ENCODE measurements at regions not wholly inside any gene's neighbourhood (a gene's known extent, or its start where the extent isn't known, plus 50 kb on each side); places are given as distances from the start of the nearest gene placed in this dataset.

DNA sequence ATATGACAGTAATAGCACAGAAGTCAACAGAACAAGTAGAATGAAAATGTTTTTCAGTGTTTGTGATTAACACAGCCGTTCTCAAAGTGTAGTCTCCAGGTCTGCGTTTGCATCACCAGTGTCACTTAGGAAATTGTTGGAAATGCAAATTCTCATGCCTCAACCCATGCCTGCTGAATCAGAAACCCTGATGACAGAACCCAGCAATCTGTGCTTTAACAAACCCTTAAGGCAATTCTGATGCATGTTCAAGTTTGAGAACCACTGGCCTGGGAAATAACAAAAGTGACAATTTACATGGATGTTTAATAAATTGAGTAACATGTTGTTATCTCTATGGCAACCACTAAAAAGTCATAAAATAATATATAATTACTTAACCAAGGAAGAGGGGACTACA lies 103.1 kb upstream of the ATP11B start:
- dilution Hi-C loops (cut with HindIII; ENCODE audit: low sequenced_read_pairs, unreplicated experiment) = no loop called here
- H4K5ac ChIP-seq (ENCODE audit: low read depth, low read length) = no peak overlapping the region
- no peak overlapping the region for H3K18ac ChIP-seq (ENCODE audit: low read depth, low read length)
- H3K14ac ChIP-seq (replicated peaks; ENCODE audit: low read depth, low read length) = no peak overlapping the region
- WGBS, 2 experiments (ENCODE audit: extremely low coverage in 2 of 2, insufficient read length in 1 of 2) = 41% methylated on average over 2 of the region's 2 CpGs; no CpG with 5 or more reads in 1 of the 2 experiments
- no peak overlapping the region for H3K9ac ChIP-seq (ENCODE audit: low read depth, low read length)
- H4K8ac ChIP-seq (ENCODE audit: low read depth in 2 of 2, low read length in 2 of 2) = no peak overlapping the region
- no peak overlapping the region for H3K23ac ChIP-seq (ENCODE audit: low read depth, low read length)
- BruUV-seq (replicated peaks) = no TSS peak
- H3K4me2 ChIP-seq (ENCODE audit: low read depth, low read length) = no peak overlapping the region
- H3K36me3 ChIP-seq (ENCODE audit: control insufficient read depth, insufficient read depth, low read length) = no peaks in the 10 kb centered on the region
- intact Hi-C loops (cut with micrococcal nuclease) = no loop called here
- no peak overlapping the region for H3K56ac ChIP-seq (ENCODE audit: extremely low read depth, insufficient read depth, low read length)
- no peak overlapping the region for H4K91ac ChIP-seq (ENCODE audit: insufficient read depth, low read depth, low read length)
- H3K79me1 ChIP-seq (ENCODE audit: low read depth in 1 of 2, low read length in 2 of 2) = no peaks in the 10 kb centered on the region
- H3K4ac ChIP-seq (ENCODE audit: low read depth, low read length) = no peak overlapping the region
- no peak overlapping the region for H2BK20ac ChIP-seq (ENCODE audit: low read depth, low read length)
- no peaks in the 10 kb centered on the region for H3K4me1 ChIP-seq (ENCODE audit: control insufficient read depth, insufficient read depth, low read length)
- no peaks in the 10 kb centered on the region for H3K9me3 ChIP-seq (ENCODE audit: control insufficient read depth, insufficient read depth, low read length)
- POLR2A ChIA-PET (ENCODE audit: unreplicated experiment) = no interaction called here
- H3K27me3 ChIP-seq (ENCODE audit: control insufficient read depth, insufficient read depth, low read length) = peaks cover 3% of the 10 kb centered on the region
- H2BK15ac ChIP-seq (ENCODE audit: low read depth, low read length) = no peak overlapping the region
- no peak overlapping the region for H2AK9ac ChIP-seq (replicated peaks; ENCODE audit: low read depth, low read length, poor library complexity)
- ATAC-seq (ENCODE audit: low read depth) (no peak), DNase-seq (no peak)
- H2BK5ac ChIP-seq (ENCODE audit: low read depth, low read length, poor library complexity, severe bottlenecking) = no peak overlapping the region
- in situ Hi-C loops (cut with MboI; ENCODE audit: low sequenced_read_pairs) = no loop called here
- no peak overlapping the region for H2AFZ ChIP-seq (replicated peaks; ENCODE audit: low read length, poor library complexity)
- no peak overlapping the region for H2BK120ac ChIP-seq (ENCODE audit: low read depth, low read length)
- H2AK5ac ChIP-seq (ENCODE audit: low read depth, low read length) = no peak overlapping the region
- no peaks in the 10 kb centered on the region for H3K9me1 ChIP-seq (ENCODE audit: insufficient read depth, low read length)
- no peak overlapping the region for H3K4me3 ChIP-seq (ENCODE audit: insufficient read depth, low read depth, low read length)
- no peak overlapping the region for H3K27ac ChIP-seq (ENCODE audit: insufficient read depth, low read length)
- CTCF ChIA-PET = no interaction called here
- TF ChIP-seq MAFK (IDR thresholded peaks at IDR 0.05; ENCODE audit: low read depth, low read length) = no peak
- no peaks in the 10 kb centered on the region for H4K20me1 ChIP-seq (ENCODE audit: insufficient read depth, low read length)
